ENCODE measurements at regions not wholly inside any gene's neighbourhood (a gene's known extent, or its start where the extent isn't known, plus 50 kb on each side); places are given as distances from the start of the nearest gene placed in this dataset.

GRCh38 chr20:61163031-61163430 is 89.0 kb upstream of the CDH4 start:
- H3K27ac ChIP-seq = no peak overlapping the region
- TF ChIP-seq, protein P1, sequence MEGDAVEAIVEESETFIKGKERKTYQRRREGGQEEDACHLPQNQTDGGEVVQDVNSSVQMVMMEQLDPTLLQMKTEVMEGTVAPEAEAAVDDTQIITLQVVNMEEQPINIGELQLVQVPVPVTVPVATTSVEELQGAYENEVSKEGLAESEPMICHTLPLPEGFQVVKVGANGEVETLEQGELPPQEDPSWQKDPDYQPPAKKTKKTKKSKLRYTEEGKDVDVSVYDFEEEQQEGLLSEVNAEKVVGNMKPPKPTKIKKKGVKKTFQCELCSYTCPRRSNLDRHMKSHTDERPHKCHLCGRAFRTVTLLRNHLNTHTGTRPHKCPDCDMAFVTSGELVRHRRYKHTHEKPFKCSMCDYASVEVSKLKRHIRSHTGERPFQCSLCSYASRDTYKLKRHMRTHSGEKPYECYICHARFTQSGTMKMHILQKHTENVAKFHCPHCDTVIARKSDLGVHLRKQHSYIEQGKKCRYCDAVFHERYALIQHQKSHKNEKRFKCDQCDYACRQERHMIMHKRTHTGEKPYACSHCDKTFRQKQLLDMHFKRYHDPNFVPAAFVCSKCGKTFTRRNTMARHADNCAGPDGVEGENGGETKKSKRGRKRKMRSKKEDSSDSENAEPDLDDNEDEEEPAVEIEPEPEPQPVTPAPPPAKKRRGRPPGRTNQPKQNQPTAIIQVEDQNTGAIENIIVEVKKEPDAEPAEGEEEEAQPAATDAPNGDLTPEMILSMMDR (conservative IDR thresholded peaks at IDR 0.05) = no peak
- TF ChIP-seq ZFX (IDR thresholded peaks at IDR 0.05) = no peak

DNA sequence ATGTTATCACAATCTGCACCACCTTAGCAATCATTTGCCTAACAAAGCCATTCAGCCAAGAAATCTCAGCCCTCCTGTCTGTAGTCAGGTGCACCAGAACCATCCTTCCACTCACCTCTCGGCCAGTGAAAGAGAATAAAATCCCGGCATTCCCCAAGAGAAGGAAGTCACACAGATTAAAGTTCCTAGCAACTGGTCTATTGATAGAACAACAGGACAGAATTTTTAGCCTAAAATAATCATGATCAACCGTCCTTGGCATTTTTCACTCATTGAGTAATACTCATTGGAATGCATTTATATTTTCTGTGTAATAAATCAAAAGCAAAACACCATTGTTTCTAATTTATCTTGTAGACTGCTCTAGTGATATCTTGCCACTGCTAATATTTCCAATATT is 85.7 kb upstream of the CDH4 start:
- H3K27ac ChIP-seq = no peak overlapping the region
- TF ChIP-seq, protein P1 (conservative IDR thresholded peaks at IDR 0.05) = no peak

GRCh38 chr20:61168605-61169004 is 83.5 kb upstream of the CDH4 start:
- no peak for TF ChIP-seq ZFX (IDR thresholded peaks at IDR 0.05)
- TF ChIP-seq, protein P1 (conservative IDR thresholded peaks at IDR 0.05) = no peak
- no peak overlapping the region for H3K27ac ChIP-seq

DNA sequence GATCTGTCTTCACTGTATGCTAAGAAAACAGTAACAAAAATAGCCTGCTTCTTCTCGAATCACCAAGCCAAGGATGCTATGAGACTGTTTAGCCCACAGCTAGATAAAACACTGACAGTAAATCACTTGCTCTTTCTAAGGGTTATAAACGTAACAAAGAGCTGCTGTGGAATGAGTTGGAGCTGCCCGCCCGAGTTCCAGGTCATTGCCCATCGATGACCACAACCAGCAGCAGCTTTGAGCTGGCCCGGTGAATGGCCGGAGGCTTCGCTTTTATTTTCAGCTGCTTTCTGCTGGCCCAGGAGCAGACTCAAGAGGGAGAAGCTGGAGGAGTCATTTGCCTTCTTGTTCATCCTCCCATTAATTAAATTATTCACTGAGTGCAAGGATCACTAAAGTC is 82.2 kb upstream of the CDH4 start:
- H3K27ac ChIP-seq = no peak overlapping the region
- no peak for TF ChIP-seq ZFX (IDR thresholded peaks at IDR 0.05)
- TF ChIP-seq, protein P1 (conservative IDR thresholded peaks at IDR 0.05) = no peak

GRCh38 chr20:61170496-61171320 is 81.4 kb upstream of the CDH4 start:
- TF ChIP-seq, protein P1 (conservative IDR thresholded peaks at IDR 0.05) = no peak
- TF ChIP-seq ZFX (IDR thresholded peaks at IDR 0.05) = no peak
- H3K27ac ChIP-seq = no peak overlapping the region

DNA sequence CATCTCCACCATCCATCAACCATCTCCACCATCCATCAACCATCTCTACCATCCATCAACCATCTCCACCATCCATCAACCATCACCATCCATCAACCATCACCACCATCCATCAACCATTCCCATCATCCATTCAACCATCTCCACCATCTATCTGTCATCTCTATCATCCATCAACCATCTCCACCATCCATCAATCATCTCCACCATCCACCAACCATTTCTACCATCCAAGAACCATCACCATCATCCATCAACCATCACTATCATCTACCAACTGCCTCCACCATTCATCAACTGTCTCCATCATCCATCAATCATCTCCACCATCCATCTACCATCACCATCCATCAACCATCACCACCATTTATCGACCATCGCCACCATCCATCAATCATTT is 78.8 kb upstream of the CDH4 start:
- TF ChIP-seq, protein P1 (conservative IDR thresholded peaks at IDR 0.05) = no peak
- no peak for TF ChIP-seq ZFX (IDR thresholded peaks at IDR 0.05)
- H3K27ac ChIP-seq = no peak overlapping the region

GRCh38 chr20:61173961-61174725 is 77.9 kb upstream of the CDH4 start:
- H3K27ac ChIP-seq = no peak overlapping the region
- TF ChIP-seq ZFX (IDR thresholded peaks at IDR 0.05) = no peak
- TF ChIP-seq, protein P1 (conservative IDR thresholded peaks at IDR 0.05) = no peak
